Fibroblast of lung (primary cell): ENCODE measurements at regions not wholly inside any gene's neighbourhood (a gene's known extent, or its start where the extent isn't known, plus 50 kb on each side); places are given as distances from the start of the nearest gene placed in this dataset.

ENCODE experiments used
- EZH2 ChIP-seq: IDR thresholded peaks from 2 replicates; pipeline ENCODE4 v1.5.1; 2012; ENCODE audit warnings: low read length, control low read depth, mild to moderate bottlenecking; ENCODE audit errors: missing control alignments
- TF ChIP-seq, protein P1 (sequence below), 2 donors: IDR thresholded peaks in 1 of 2; conservative IDR thresholded peaks in 1 of 2; 1 replicate in 1 of 2; 2 replicates in 1 of 2; pipeline ENCODE4 v1.5.1; 2011 to 2012; ENCODE audit warnings: low read length in 2 of 2, control low read depth in 1 of 2, inconsistent platforms in 1 of 2, low read depth in 1 of 2, mild to moderate bottlenecking in 1 of 2

GRCh38 chr12:82593143-82593542 is 93.6 kb upstream of the TMTC2 start:
- TF ChIP-seq, protein P1, sequence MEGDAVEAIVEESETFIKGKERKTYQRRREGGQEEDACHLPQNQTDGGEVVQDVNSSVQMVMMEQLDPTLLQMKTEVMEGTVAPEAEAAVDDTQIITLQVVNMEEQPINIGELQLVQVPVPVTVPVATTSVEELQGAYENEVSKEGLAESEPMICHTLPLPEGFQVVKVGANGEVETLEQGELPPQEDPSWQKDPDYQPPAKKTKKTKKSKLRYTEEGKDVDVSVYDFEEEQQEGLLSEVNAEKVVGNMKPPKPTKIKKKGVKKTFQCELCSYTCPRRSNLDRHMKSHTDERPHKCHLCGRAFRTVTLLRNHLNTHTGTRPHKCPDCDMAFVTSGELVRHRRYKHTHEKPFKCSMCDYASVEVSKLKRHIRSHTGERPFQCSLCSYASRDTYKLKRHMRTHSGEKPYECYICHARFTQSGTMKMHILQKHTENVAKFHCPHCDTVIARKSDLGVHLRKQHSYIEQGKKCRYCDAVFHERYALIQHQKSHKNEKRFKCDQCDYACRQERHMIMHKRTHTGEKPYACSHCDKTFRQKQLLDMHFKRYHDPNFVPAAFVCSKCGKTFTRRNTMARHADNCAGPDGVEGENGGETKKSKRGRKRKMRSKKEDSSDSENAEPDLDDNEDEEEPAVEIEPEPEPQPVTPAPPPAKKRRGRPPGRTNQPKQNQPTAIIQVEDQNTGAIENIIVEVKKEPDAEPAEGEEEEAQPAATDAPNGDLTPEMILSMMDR (conservative IDR thresholded peaks at IDR 0.05 in 1 of 2, IDR thresholded peaks at IDR 0.05 in 1 of 2; ENCODE audit: low read depth in 1 of 2, low read length in 2 of 2), result no peak
- no peak for TF ChIP-seq EZH2
